ENCODE measurements at regions not wholly inside any gene's neighbourhood (a gene's known extent, or its start where the extent isn't known, plus 50 kb on each side); places are given as distances from the start of the nearest gene placed in this dataset.

- no peak for DNase-seq (ENCODE audit: low read depth)
Observed at GRCh38 chr2:53111004-53111403, 656.6 kb upstream of the CHAC2 start.

- no peak for DNase-seq (ENCODE audit: low read depth)
Observed at GRCh38 chr2:53108246-53108645, 659.4 kb upstream of the CHAC2 start.

GRCh38 chr2:53104263-53104662 lies 663.3 kb upstream of the CHAC2 start:
- DNase-seq (ENCODE audit: low read depth): peak; percentile 12

GRCh38 chr2:53103679-53104078 lies 663.9 kb upstream of the CHAC2 start:
- no peak for DNase-seq (ENCODE audit: low read depth)

- no peak for DNase-seq (ENCODE audit: low read depth)
Observed at GRCh38 chr2:53098696-53099078, 668.9 kb upstream of the CHAC2 start.

GRCh38 chr2:53096351-53096750 lies 671.3 kb upstream of the CHAC2 start:
- DNase-seq (ENCODE audit: low read depth): no peak

GRCh38 chr2:53095664-53096063 lies 671.9 kb upstream of the CHAC2 start:
- no peak for DNase-seq (ENCODE audit: low read depth)

GRCh38 chr2:53095227-53095626 lies 672.4 kb upstream of the CHAC2 start:
- no peak for DNase-seq (ENCODE audit: low read depth)

GRCh38 chr2:53093355-53093754 lies 674.2 kb upstream of the CHAC2 start:
- DNase-seq (ENCODE audit: low read depth): no peak

GRCh38 chr2:53091183-53091582 lies 676.4 kb upstream of the CHAC2 start:
- DNase-seq (ENCODE audit: low read depth): no peak

- no peak for DNase-seq (ENCODE audit: low read depth)
Observed at GRCh38 chr2:53087874-53088461, 679.6 kb upstream of the CHAC2 start.

GRCh38 chr2:53087262-53087873 lies 680.2 kb upstream of the CHAC2 start:
- peak; percentile 31 for DNase-seq (ENCODE audit: low read depth)

- no peak for DNase-seq (ENCODE audit: low read depth)
Observed at GRCh38 chr2:53077413-53077812, 690.2 kb upstream of the CHAC2 start.

- no peak for DNase-seq (ENCODE audit: low read depth)
Observed at GRCh38 chr2:53075760-53076159, 691.8 kb upstream of the CHAC2 start.

GRCh38 chr2:53067533-53067932 lies 700.1 kb upstream of the CHAC2 start:
- DNase-seq (ENCODE audit: low read depth): no peak

GRCh38 chr2:53067056-53067455 lies 700.5 kb upstream of the CHAC2 start:
- no peak for DNase-seq (ENCODE audit: low read depth)

- no peak for DNase-seq (ENCODE audit: low read depth)
Observed at GRCh38 chr2:53064154-53064553, 703.5 kb upstream of the CHAC2 start.

- DNase-seq (ENCODE audit: low read depth): no peak
Observed at GRCh38 chr2:53058526-53058925, 709.1 kb upstream of the CHAC2 start.

GRCh38 chr2:53053937-53054336 lies 713.7 kb upstream of the CHAC2 start:
- DNase-seq (ENCODE audit: low read depth): no peak

- DNase-seq (ENCODE audit: low read depth): no peak
Observed at GRCh38 chr2:53051157-53051556, 716.4 kb upstream of the CHAC2 start.

GRCh38 chr2:53040536-53041229 lies 726.9 kb upstream of the CHAC2 start:
- no peak for DNase-seq (ENCODE audit: low read depth)

GRCh38 chr2:53036196-53036595 lies 731.4 kb upstream of the CHAC2 start:
- DNase-seq (ENCODE audit: low read depth): no peak

- no peak for DNase-seq (ENCODE audit: low read depth)
Observed at GRCh38 chr2:53035153-53035552, 732.5 kb upstream of the CHAC2 start.

GRCh38 chr2:53033411-53033810 lies 734.2 kb upstream of the CHAC2 start:
- no peak for DNase-seq (ENCODE audit: low read depth)

All from stromal cell of bone marrow (primary cell).